ENCODE measurements at regions not wholly inside any gene's neighbourhood (a gene's known extent, or its start where the extent isn't known, plus 50 kb on each side); places are given as distances from the start of the nearest gene placed in this dataset.
A peak's percentile ranks its signal among the peaks of the same experiment; 100 is the strongest.

- POLR2A ChIA-PET = interaction anchor here (0.6 kb wide), 1 partner anchor 39 kb away, joined by 3 read pairs; no protein-coding TSS in a partner anchor
- ATAC-seq (no peak), DNase-seq (no peak)
- CTCF ChIA-PET = no interaction called here
- H3K9me3 Mint-ChIP-seq (ENCODE audit: low read depth) = no peaks in the 10 kb centered on the region
- H3K27ac Mint-ChIP-seq = no peak overlapping the region
- no peak overlapping the region for H3K4me3 Mint-ChIP-seq
- peaks cover 13% of the 10 kb centered on the region for H3K36me3 Mint-ChIP-seq (ENCODE audit: low read depth)
- peaks cover 25% of the 10 kb centered on the region for H3K4me1 Mint-ChIP-seq
- intact Hi-C loops (cut with DNase I, micrococcal nuclease) = loop anchor here in 1 of 2 experiments (5.0 kb wide), 2 partner anchors 38 to 1788 kb away; no protein-coding TSS in a partner anchor
- H3K27me3 Mint-ChIP-seq = no peaks in the 10 kb centered on the region
Observed at GRCh38 chrY:21175505-21175904, 335.6 kb upstream of the RBMY1B start.

- Mint-ChIP-seq H3K4me3 (no peak overlapping the region), H3K27me3 (no peaks in the 10 kb centered on the region), H3K36me3 (ENCODE audit: low read depth) (no peaks in the 10 kb centered on the region), H3K27ac (peak overlapping the region; percentile 26), H3K4me1 (peaks cover 32% of the 10 kb centered on the region), H3K9me3 (ENCODE audit: low read depth) (no peaks in the 10 kb centered on the region)
- POLR2A ChIA-PET = no interaction called here
- ATAC-seq (no peak), DNase-seq (no peak)
- intact Hi-C loops (cut with DNase I, micrococcal nuclease) = loop anchor here in 1 of 2 experiments (5.0 kb wide), 2 partner anchors 40 to 1790 kb away; no protein-coding TSS in a partner anchor
- CTCF ChIA-PET = no interaction called here
Observed at GRCh38 chrY:21177306-21177800, 333.8 kb upstream of the RBMY1B start.

DNA sequence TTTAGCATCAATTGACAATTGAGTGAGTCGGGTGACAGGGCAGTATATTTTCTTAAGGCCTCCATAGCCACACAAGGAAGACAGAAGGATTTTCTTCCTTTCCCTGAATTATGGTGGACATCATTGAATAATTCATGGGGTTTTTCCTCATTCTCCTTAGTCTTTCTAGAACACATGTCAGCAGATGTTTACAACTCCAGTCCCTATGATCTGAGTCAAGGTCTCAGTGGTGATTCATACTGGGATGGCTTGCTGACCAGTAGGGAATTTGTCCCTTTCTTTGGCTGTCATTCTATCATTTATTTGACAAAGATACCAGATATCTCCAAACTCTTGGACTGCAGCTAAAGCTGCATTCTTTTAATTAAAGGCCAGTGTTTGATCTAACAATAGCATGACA lies 332.9 kb upstream of the RBMY1B start:
- Mint-ChIP-seq H3K9me3 (ENCODE audit: low read depth) (no peaks in the 10 kb centered on the region), H3K27me3 (no peaks in the 10 kb centered on the region), H3K36me3 (ENCODE audit: low read depth) (no peaks in the 10 kb centered on the region), H3K27ac (no peak overlapping the region), H3K4me3 (no peak overlapping the region), H3K4me1 (peaks cover 34% of the 10 kb centered on the region)
- DNase-seq (no peak), ATAC-seq (no peak)
- ChIA-PET CTCF (no interaction called here), POLR2A (no interaction called here)
- intact Hi-C loops (cut with DNase I, micrococcal nuclease) = loop anchor here in 1 of 2 experiments (5.0 kb wide), 2 partner anchors 41 to 1791 kb away; no protein-coding TSS in a partner anchor

DNA sequence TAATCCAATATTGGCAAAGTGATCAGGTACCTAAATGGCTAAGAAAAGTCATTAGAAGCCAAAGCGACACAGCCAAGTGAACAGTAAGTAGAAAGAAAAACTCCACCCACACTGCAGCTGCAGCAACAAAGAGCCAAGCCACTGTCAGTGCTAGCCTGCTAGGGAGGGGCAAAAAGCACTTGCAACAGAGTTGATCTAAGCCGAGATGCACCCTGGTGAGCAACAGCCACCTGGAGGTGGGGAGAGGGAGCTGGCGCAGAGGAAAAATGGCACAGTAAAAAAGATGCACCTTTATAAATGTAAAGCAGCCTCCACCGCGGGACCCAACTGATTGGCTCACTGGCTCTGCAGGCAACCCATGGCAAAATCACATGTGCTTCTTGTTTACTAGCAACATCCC lies 330.2 kb upstream of the RBMY1B start:
- intact Hi-C loops (cut with DNase I, micrococcal nuclease) = loop anchor here (5.0 kb wide), 1 partner anchor 66 kb away; no protein-coding TSS in a partner anchor
- no peak overlapping the region for H3K4me3 Mint-ChIP-seq
- CTCF ChIA-PET = interaction anchor here (0.7 kb wide), 1 partner anchor 499 kb away, joined by 3 read pairs; no protein-coding TSS in a partner anchor
- H3K27ac Mint-ChIP-seq = peak overlapping the region; percentile 51
- H3K9me3 Mint-ChIP-seq (ENCODE audit: low read depth) = no peaks in the 10 kb centered on the region
- no peaks in the 10 kb centered on the region for H3K27me3 Mint-ChIP-seq
- H3K36me3 Mint-ChIP-seq (ENCODE audit: low read depth) = no peaks in the 10 kb centered on the region
- ATAC-seq = peak; percentile 98
- peak; percentile 67 for DNase-seq
- POLR2A ChIA-PET = no interaction called here
- H3K4me1 Mint-ChIP-seq = peaks cover 41% of the 10 kb centered on the region

GRCh38 chrY:21184271-21184670 lies 326.9 kb upstream of the RBMY1B start:
- Mint-ChIP-seq H3K9me3 (ENCODE audit: low read depth) (no peaks in the 10 kb centered on the region), H3K4me3 (no peak overlapping the region), H3K36me3 (ENCODE audit: low read depth) (no peaks in the 10 kb centered on the region), H3K27me3 (no peaks in the 10 kb centered on the region), H3K27ac (no peak overlapping the region), H3K4me1 (peaks cover 33% of the 10 kb centered on the region)
- POLR2A ChIA-PET = no interaction called here
- ATAC-seq (no peak), DNase-seq (no peak)
- CTCF ChIA-PET = no interaction called here
- intact Hi-C loops (cut with DNase I, micrococcal nuclease) = loop anchor here (5.0 kb wide), 1 partner anchor 63 kb away; no protein-coding TSS in a partner anchor

DNA sequence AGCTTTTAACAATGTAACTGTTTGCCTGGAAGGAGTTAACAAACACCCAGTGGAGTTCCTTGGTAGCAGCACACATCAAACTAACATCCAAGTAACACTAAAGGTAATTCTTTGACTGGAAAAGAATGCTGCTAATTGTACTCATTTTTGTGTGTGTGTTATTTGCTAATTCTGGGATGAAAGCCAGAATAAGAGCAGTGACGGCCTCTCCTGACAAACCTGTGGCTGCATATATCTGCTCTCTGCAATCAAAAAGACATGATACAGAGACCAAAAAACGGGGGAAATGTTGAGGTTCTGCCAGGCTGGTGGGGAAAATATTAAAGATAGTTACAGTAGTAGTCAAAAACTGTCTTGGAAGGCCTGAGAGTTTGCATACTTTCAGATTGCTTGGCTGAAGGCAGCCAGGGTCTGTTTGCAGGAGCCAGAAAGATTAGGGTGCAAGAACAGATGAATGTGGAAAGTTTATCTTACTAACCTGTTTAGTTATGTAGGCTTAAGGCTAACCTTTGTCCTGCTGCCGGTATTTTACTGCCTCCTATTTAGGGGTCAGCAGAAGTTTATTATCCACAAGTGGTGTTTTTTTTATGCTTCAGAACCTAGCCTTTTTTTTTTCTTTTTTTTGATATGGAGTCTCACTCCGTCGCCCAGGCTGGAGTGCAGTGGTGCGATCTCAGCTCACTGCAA lies 325.6 kb upstream of the RBMY1B start:
- no peak for ATAC-seq
- H3K27me3 Mint-ChIP-seq = no peaks in the 10 kb centered on the region
- intact Hi-C loops (cut with DNase I, micrococcal nuclease) = no loop called here

DNA sequence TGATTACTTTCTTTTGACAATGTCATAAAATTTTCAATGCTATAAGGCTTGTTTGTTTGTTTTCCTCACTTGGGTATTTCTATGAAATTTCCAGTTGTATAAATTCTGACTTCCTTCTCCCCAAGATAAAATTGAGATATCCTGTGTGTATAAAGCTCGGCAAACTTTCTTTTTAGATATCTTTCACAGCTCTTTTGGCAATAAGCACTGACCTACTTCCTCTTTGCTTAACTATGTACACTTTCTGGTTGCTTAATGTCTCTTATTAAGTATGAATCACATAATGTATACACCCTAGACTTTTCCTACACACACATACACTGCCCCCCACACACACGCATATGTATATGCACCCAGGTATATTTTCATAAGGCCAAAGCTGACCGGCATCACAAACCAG lies 318.4 kb upstream of the RBMY1B start:
- Mint-ChIP-seq H3K27me3 (no peaks in the 10 kb centered on the region), H3K9me3 (ENCODE audit: low read depth) (no peaks in the 10 kb centered on the region), H3K27ac (no peak overlapping the region), H3K36me3 (ENCODE audit: low read depth) (peaks cover 2% of the 10 kb centered on the region), H3K4me1 (peaks cover 3% of the 10 kb centered on the region), H3K4me3 (no peak overlapping the region)
- intact Hi-C loops (cut with DNase I, micrococcal nuclease) = no loop called here
- DNase-seq (no peak), ATAC-seq (no peak)
- ChIA-PET POLR2A (no interaction called here), CTCF (no interaction called here)

More for the DNA sequence above, 325.6 kb upstream of the RBMY1B start:
- no peak for DNase-seq
- H3K4me1 Mint-ChIP-seq = peaks cover 28% of the 10 kb centered on the region
- ChIA-PET POLR2A (no interaction called here), CTCF (interaction anchor here (0.6 kb wide), 1 partner anchor 1663 kb away, joined by 4 read pairs; no protein-coding TSS in a partner anchor)
- H3K36me3 Mint-ChIP-seq (ENCODE audit: low read depth) = no peaks in the 10 kb centered on the region
- peak overlapping the region; percentile 25 for H3K27ac Mint-ChIP-seq
- no peak overlapping the region for H3K4me3 Mint-ChIP-seq
- H3K9me3 Mint-ChIP-seq (ENCODE audit: low read depth) = no peaks in the 10 kb centered on the region

DNA sequence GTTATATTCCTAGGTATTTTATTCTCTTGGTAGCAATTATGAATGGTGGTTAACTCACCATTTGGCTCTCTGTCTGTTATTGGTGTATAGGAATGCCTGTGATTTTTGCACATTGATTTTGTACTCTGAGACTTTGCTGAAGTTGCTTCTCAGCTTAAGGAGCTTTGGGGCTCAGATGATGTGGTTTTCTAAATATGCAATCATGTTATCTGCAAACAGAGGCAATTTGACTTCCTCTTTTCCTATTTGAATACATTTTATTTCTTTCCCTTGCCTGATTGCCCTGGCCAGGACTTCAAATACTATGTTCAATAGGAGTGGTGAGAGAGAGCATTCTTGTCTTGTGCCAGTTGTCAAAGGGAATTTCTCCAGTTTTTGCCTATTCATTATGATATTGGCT lies 310.9 kb upstream of the RBMY1B start:
- intact Hi-C loops (cut with DNase I, micrococcal nuclease) = loop anchor here in 1 of 2 experiments (10.0 kb wide), 1 partner anchor 55 kb away; no protein-coding TSS in a partner anchor
- POLR2A ChIA-PET = no interaction called here

DNA sequence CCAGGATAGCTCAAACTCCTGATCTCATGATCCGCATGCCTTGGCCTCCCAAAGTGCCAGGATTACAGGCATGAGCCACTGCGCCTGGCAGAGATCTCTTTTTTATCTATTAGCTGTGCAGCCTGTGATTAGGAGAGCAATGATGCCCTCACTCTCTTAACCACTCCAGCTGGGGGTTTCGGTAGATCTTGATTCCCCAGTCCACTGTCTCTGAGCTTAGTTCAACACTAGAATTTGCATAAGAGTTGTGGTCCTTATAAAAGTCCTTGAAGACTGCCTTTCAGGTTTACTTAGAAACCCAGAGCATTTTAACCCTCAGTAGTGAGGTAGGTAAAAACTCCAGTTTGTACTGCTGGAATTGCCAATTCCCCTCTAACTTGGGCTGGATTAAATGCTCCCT lies 283.3 kb upstream of the RBMY1B start:
- no peak for ATAC-seq
- POLR2A ChIA-PET = no interaction called here
- H3K9me3 Mint-ChIP-seq (ENCODE audit: low read depth) = no peaks in the 10 kb centered on the region
- H3K27me3 Mint-ChIP-seq = no peaks in the 10 kb centered on the region
- H3K4me1 Mint-ChIP-seq = no peaks in the 10 kb centered on the region
- H3K36me3 Mint-ChIP-seq (ENCODE audit: low read depth) = no peaks in the 10 kb centered on the region
- no peak for DNase-seq
- intact Hi-C loops (cut with DNase I, micrococcal nuclease) = no loop called here
- H3K27ac Mint-ChIP-seq = no peak overlapping the region
- CTCF ChIA-PET = interaction anchor here (0.6 kb wide), 1 partner anchor 97 kb away, joined by 4 read pairs; no protein-coding TSS in a partner anchor
- H3K4me3 Mint-ChIP-seq = no peak overlapping the region

More for the DNA sequence above, 310.9 kb upstream of the RBMY1B start:
- H3K27ac Mint-ChIP-seq = no peak overlapping the region
- ATAC-seq (no peak), DNase-seq (no peak)
- H3K4me3 Mint-ChIP-seq = no peak overlapping the region
- CTCF ChIA-PET = no interaction called here
- peaks cover 5% of the 10 kb centered on the region for H3K36me3 Mint-ChIP-seq (ENCODE audit: low read depth)
- peaks cover 6% of the 10 kb centered on the region for H3K4me1 Mint-ChIP-seq
- H3K9me3 Mint-ChIP-seq (ENCODE audit: low read depth) = no peaks in the 10 kb centered on the region
- H3K27me3 Mint-ChIP-seq = no peaks in the 10 kb centered on the region

DNA sequence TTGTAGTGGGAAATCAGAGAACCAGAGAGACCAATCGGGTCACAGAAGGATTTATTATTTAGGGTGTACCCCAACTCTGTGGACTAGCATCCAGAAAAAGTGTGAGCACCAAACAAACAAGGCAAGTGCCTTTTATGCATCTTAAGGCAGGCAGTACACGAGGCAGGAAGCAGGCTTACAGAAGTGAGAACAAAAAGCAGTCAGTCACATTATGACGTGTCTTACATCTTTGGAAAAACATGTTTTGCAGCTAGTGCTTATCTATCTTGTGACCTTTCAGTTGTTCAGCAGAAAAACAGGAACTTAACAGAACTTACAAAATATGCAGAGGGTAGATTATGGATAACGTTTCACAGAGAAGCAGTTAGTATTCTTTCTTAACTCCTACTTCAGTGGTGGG lies 270.9 kb upstream of the RBMY1B start:
- CTCF ChIA-PET = interaction anchor here (1.2 kb wide), 1 partner anchor 15 kb away, joined by 3 read pairs; no protein-coding TSS in a partner anchor
- Mint-ChIP-seq H3K27ac (peak overlapping the region; percentile 91), H3K4me1 (peaks cover 51% of the 10 kb centered on the region), H3K4me3 (peak overlapping the region; percentile 41), H3K9me3 (ENCODE audit: low read depth) (peaks cover 7% of the 10 kb centered on the region), H3K36me3 (ENCODE audit: low read depth) (peaks cover 20% of the 10 kb centered on the region), H3K27me3 (no peaks in the 10 kb centered on the region)
- intact Hi-C loops (cut with DNase I, micrococcal nuclease) = loop anchor here (1.0 to 10.0 kb wide), 3 partner anchors 8 to 1675 kb away; no protein-coding TSS in a partner anchor
- ATAC-seq (peak; percentile 83), DNase-seq (peak; percentile 47)
- POLR2A ChIA-PET = no interaction called here

GRCh38 chrY:21240662-21241310 lies 270.4 kb upstream of the RBMY1B start:
- intact Hi-C loops (cut with DNase I, micrococcal nuclease) = loop anchor here (1.0 to 10.0 kb wide), 3 partner anchors 8 to 1676 kb away; no protein-coding TSS in a partner anchor
- ATAC-seq (peak; percentile 23), DNase-seq (no peak)
- ChIA-PET POLR2A (no interaction called here), CTCF (interaction anchor here (1.2 kb wide), 1 partner anchor 15 kb away, joined by 3 read pairs; no protein-coding TSS in a partner anchor)
- Mint-ChIP-seq H3K36me3 (ENCODE audit: low read depth) (peaks cover 20% of the 10 kb centered on the region), H3K9me3 (ENCODE audit: low read depth) (peaks cover 7% of the 10 kb centered on the region), H3K27ac (peak overlapping the region; percentile 91), H3K27me3 (no peaks in the 10 kb centered on the region), H3K4me3 (peak overlapping the region; percentile 41), H3K4me1 (peaks cover 51% of the 10 kb centered on the region)

All from activated CD4-positive, alpha-beta T cell treated with anti-CD3 and anti-CD28 coated beads for 36 hours (primary cell).